ENCODE measurements at regions not wholly inside any gene's neighbourhood (a gene's known extent, or its start where the extent isn't known, plus 50 kb on each side); places are given as distances from the start of the nearest gene placed in this dataset.

DNA sequence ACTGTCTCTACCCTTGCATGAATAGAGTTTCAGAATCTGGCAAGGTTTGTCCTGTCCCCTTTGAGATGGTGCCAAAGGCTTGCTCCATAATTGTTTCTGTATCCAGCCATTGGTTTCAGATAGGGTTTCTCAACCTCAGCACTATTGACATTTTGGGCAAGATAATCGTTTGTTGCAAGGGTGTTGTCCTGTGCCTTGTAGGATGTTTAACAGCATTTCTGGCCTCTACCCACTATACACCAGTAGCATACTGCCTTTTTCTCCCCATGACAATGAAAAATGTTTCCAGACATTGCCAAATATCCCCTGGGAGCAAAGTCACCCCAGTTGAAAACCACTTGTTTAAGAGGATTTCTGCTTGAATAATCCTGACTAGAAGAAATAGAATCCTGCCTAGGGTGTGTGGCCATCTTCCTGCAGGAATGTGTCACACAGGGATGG is 126.8 kb downstream of the CDC42EP3 start:
- TF ChIP-seq EZH2 (IDR thresholded peaks at IDR 0.05) (no peak), POLR2AphosphoS5 (IDR thresholded peaks at IDR 0.05; ENCODE audit: borderline replicate concordance, low read depth, low read length) (no peak)

All from SK-N-MC (cell line).